ENCODE measurements at regions not wholly inside any gene's neighbourhood (a gene's known extent, or its start where the extent isn't known, plus 50 kb on each side); places are given as distances from the start of the nearest gene placed in this dataset.

DNA sequence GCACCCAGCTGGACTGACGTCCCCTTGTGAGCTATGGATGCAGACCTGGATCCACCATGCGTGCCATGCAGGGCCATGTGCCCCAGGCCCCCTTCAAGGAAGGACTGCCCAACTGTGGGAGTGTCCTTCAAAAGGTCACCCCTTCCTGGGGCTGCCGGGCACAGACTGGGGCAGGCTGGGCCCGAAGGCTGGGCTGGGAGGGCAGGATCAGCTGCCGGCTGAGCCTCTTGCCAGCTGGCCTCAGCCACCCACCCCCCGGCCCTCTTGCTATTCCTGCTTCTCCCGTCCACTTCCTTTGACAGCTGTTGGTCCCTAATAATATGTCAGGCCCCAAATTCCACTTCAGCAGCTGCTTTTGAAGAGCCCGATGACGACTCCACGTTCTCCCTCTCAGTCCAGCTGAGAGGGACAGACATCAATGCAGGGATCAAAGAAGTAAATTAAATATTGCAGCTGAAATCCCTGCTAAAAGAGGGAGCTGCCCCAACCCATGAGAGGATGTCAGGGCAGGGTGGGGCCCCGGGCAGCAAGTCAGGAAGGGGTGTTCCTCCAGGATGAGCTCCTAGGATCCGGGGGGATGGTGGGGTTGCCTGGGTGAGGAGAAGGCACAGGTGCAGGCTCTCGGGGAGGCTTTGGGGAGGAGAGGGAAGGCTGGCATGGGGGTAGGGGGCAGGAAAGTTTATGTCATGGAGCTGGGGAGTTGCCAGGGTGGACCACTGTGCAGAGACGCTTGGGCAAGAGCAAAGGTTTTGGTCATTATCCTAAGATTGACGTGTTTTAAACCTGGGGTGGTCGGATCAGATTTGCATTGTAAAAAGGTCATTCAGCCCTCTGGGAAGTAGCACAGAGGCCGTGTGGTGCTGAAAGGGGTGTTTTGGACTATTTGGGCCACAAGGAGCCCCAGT lies 185.0 kb downstream of the ANKRD60 start:
- H3K9me2 ChIP-seq (ENCODE audit: insufficient read depth, low read length) = no peaks in the 10 kb centered on the region
- intact Hi-C loops (cut with micrococcal nuclease; ENCODE audit: unreplicated experiment) = no loop called here
- TF ChIP-seq, protein P1, sequence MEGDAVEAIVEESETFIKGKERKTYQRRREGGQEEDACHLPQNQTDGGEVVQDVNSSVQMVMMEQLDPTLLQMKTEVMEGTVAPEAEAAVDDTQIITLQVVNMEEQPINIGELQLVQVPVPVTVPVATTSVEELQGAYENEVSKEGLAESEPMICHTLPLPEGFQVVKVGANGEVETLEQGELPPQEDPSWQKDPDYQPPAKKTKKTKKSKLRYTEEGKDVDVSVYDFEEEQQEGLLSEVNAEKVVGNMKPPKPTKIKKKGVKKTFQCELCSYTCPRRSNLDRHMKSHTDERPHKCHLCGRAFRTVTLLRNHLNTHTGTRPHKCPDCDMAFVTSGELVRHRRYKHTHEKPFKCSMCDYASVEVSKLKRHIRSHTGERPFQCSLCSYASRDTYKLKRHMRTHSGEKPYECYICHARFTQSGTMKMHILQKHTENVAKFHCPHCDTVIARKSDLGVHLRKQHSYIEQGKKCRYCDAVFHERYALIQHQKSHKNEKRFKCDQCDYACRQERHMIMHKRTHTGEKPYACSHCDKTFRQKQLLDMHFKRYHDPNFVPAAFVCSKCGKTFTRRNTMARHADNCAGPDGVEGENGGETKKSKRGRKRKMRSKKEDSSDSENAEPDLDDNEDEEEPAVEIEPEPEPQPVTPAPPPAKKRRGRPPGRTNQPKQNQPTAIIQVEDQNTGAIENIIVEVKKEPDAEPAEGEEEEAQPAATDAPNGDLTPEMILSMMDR (conservative IDR thresholded peaks at IDR 0.05; ENCODE audit: low read length) = no peak
- TF ChIP-seq EZH2phosphoT487 (IDR thresholded peaks at IDR 0.05; ENCODE audit: borderline replicate concordance, low read depth, low read length) = no peak
- ChIA-PET CTCF (ENCODE audit: unreplicated experiment) (interaction anchor here (0.6 kb wide), 1 partner anchor 12 kb away, joined by 3 read pairs; no protein-coding TSS in a partner anchor), POLR2A (interaction anchor here (0.6 to 0.7 kb wide), 2 partner anchors 49 to 266 kb away, joined by 3 read pairs; no protein-coding TSS in a partner anchor)
- no TSS peak for BruUV-seq (replicated peaks)
- H2AFZ ChIP-seq (ENCODE audit: low read length) = no peak overlapping the region
- no peaks in the 10 kb centered on the region for H3K36me3 ChIP-seq (ENCODE audit: insufficient read depth, low read length)
- H3K4me3 ChIP-seq (ENCODE audit: low read depth, low read length, poor library complexity, severe bottlenecking) = no peak overlapping the region
- H3K4me1 ChIP-seq (ENCODE audit: insufficient read depth, low read length, poor library complexity, severe bottlenecking) = no peaks in the 10 kb centered on the region
- no peak for DNase-seq (ENCODE audit: low spot score)
- H3K9me3 ChIP-seq (ENCODE audit: low read length) = no peaks in the 10 kb centered on the region
- no peak overlapping the region for H3K27ac ChIP-seq (ENCODE audit: low read depth, low read length, poor library complexity, severe bottlenecking)
- no peaks in the 10 kb centered on the region for H4K20me1 ChIP-seq (ENCODE audit: insufficient read depth, low read length)
- H3K79me2 ChIP-seq (ENCODE audit: insufficient read depth, low read depth, low read length) = no peaks in the 10 kb centered on the region
- H3K4me2 ChIP-seq (ENCODE audit: low read length) = no peak overlapping the region

DNA sequence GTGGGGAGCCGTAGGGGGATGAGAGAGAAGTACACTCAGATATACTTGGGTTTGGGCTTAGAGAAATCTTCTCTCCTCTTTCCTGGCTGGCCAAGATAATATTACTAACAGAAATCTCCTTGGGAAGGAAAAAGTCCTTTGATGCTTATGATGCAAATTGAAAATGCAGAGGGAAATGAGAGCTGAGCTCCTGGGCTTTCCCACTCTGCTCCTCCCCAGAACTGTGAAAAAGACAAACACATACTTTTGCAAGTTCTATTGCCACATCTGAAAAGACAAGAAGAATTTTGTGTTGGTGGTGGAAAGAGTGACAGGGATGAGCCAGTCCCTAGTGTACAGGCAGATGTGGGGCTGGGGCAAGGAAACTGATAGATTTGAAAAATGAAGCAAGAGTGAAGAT lies 185.9 kb downstream of the ANKRD60 start:
- BruUV-seq (replicated peaks) = no TSS peak
- intact Hi-C loops (cut with micrococcal nuclease; ENCODE audit: unreplicated experiment) = no loop called here
- H3K4me1 ChIP-seq (ENCODE audit: insufficient read depth, low read length, poor library complexity, severe bottlenecking) = no peaks in the 10 kb centered on the region
- H4K20me1 ChIP-seq (ENCODE audit: insufficient read depth, low read length) = no peaks in the 10 kb centered on the region
- TF ChIP-seq EZH2phosphoT487 (IDR thresholded peaks at IDR 0.05; ENCODE audit: borderline replicate concordance, low read depth, low read length) = no peak
- TF ChIP-seq, protein P1 (conservative IDR thresholded peaks at IDR 0.05; ENCODE audit: low read length) = no peak
- no peak overlapping the region for H3K4me3 ChIP-seq (ENCODE audit: low read depth, low read length, poor library complexity, severe bottlenecking)
- no peak overlapping the region for H3K27ac ChIP-seq (ENCODE audit: low read depth, low read length, poor library complexity, severe bottlenecking)
- no peak for DNase-seq (ENCODE audit: low spot score)
- H3K36me3 ChIP-seq (ENCODE audit: insufficient read depth, low read length) = no peaks in the 10 kb centered on the region
- ChIA-PET POLR2A (interaction anchor here (0.6 kb wide), 1 partner anchor 265 kb away, joined by 3 read pairs; no protein-coding TSS in a partner anchor), CTCF (ENCODE audit: unreplicated experiment) (no interaction called here)
- no peaks in the 10 kb centered on the region for H3K9me3 ChIP-seq (ENCODE audit: low read length)
- no peak overlapping the region for H2AFZ ChIP-seq (ENCODE audit: low read length)
- H3K79me2 ChIP-seq (ENCODE audit: insufficient read depth, low read depth, low read length) = no peaks in the 10 kb centered on the region
- no peaks in the 10 kb centered on the region for H3K9me2 ChIP-seq (ENCODE audit: insufficient read depth, low read length)
- no peak overlapping the region for H3K4me2 ChIP-seq (ENCODE audit: low read length)

Data from OCI-LY7 (cell line).